ENCODE measurements at regions not wholly inside any gene's neighbourhood (a gene's known extent, or its start where the extent isn't known, plus 50 kb on each side); places are given as distances from the start of the nearest gene placed in this dataset.

DNA sequence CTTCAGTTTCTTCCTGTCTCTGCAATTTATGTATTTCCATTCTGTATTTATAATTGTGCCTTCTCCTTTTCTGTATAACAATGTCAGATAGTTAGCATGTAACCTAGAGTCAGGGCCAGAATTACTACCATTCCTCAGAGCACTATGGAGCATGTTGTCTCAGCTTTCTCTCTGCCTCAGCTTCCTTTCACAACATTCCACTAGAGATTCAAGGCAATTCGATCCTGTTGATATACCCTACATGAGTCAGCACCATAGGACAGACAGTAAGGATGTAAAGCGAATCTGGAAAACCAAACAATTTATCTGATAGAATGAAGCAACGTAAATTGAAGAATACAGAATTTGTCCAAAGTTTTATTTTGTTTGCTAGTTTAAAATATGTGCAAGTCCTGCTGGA, 728.3 kb upstream of the SEMA6A start:
- no peak for DNase-seq
- ATAC-seq, result no peak

DNA sequence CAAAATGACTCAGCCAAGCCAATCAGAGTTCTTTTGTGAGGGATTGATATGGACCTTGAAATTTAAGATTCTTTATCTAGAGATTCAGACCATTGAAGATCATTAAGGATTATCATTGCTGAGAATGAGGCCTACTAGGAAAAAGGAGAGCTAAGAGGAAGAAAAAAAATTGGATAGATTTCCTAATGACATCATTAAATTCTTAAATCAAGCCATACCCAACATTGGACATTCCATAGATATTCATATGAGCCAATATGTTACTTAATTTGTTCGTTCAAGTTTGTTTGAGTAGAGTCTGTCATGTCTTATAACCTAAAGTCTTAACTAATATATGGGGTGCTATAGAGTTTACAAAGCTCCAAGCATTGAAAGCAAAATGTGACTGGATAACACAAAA, 727.9 kb upstream of the SEMA6A start:
- no peak for DNase-seq

GRCh38 chr5:117299936-117300328, 725.3 kb upstream of the SEMA6A start:
- DNase-seq, result no peak
- no peak for ATAC-seq

More for the DNA sequence above, 727.9 kb upstream of the SEMA6A start:
- no peak for ATAC-seq

DNA sequence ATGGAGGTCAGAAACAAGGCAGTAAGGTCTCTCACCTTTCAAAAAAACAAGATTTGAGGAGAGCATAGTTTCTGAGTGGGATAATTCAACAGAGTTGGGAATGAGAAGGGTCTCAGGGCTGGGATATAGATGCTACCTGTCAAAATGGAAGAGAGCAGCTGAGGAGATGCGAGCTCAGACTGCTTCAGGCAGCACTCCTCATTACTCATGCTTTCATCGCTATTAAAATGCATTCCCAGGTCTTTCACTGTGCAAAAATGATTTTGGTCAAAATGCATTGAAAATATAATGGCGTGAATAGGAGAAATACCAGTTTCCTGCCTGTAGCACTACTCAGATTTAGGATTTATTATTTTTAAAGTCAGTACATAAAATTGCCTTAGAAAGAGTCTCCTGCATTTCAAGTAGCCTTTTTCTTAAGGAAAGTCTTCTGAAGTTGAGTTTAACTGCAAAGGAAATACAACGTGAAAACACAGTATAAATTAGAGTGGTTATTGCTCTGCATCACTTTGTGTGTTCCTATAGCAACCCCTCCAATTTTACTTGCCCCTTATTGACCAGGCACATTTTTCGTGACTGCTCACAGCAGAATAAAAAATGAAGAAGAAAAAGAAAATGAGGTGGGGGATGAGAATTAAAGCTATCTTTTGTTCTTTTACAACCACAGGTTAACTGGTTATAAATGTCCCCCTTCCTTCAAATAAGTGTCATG, 724.8 kb upstream of the SEMA6A start:
- DNase-seq (no peak), ATAC-seq (no peak)

DNA sequence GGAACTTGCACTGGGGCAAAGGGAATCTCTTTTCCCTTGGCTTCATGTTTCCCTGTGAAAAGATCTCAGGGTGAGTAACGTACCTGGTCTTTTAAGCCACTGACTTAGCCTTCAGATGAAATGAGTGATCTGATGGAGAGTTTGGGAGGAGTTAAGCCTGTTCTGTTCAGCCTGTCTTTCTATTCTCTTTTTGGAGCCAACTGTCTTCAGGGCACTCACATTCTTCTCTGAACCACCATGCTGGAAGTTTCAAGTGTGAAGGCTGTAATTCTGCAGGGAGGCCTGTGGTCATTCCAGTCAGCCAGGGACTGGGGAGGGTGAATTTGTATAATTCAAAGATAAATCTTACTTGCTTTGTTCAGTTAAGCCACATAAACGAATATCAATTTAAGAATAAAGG, 722.2 kb upstream of the SEMA6A start:
- ATAC-seq (no peak), DNase-seq (no peak)

- DNase-seq, result no peak
- ATAC-seq, result no peak
These were observed 721.3 kb upstream of the SEMA6A start for GRCh38 chr5:117295941-117296340.

DNA sequence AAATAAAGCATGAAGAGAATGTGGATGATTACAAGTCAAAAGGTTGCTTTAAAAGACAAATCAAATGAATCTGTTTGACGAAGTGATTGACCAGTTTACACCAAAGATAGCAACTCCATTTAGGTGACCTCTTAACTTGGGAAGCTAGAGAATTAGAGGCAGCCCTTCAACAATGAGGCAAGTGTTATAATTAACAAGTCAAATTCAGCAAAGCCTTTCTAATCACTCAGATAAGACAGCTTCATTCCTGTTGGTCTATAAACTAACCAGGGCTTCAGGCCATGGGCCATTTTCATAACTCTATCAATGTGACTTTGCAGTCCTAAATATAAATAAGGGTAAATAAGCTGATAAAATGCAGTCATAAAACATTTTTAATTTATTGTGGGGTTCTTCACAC, 712.2 kb upstream of the SEMA6A start:
- ATAC-seq (no peak), DNase-seq (no peak)

GRCh38 chr5:117271656-117272055, 697.0 kb upstream of the SEMA6A start:
- ATAC-seq (no peak), DNase-seq (no peak)

DNA sequence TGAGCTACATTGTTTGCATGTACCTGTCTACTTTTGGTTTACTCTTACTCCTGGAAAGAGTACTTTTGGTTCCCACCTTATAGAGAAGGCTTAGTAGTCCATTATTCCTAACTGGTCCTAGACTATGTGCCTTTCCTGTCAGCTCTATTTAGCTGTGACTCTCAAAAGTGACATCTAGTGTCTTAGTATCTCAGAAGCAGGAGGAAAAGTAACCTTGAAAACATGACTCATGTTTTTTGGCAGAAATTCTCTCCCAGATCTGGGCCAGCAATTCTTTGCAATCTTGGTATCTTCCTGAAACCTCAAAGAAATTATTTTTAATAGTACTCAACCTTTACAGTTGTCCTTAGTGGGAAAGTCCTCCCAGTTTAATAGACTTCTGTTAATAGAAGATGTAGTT, 691.7 kb upstream of the SEMA6A start:
- DNase-seq (no peak), ATAC-seq (no peak)

- ATAC-seq (no peak), DNase-seq (no peak)
These were observed 688.6 kb upstream of the SEMA6A start for GRCh38 chr5:117263231-117263630.

DNA sequence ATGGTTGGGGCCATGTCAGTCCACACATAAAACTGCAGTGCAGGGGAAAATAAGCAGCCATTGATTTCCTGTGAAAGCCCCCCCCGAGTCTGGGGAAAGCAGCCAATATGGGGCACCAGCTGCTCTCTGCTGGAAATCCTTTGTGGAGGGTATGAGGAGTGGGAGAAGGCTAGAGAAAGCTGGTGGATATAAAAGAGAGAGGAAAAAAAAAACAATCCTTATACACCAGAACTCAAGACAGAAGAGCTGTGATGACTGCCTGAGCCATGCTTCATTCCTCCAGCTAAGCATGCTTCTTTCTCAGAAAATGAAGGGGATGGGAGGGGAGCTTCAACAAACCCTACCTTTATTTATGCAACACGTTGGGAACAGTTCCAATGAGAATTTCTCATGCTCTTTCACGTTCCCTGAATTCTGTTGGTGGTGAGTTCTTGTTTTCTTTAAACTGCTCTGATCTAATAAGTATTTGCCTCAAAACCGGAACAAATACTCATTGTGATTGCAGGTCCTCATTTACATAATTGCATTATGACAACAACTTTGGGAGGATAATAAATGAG, 688.0 kb upstream of the SEMA6A start:
- DNase-seq (no peak), ATAC-seq (no peak)

GRCh38 chr5:117261948-117262571, 687.4 kb upstream of the SEMA6A start:
- ATAC-seq, result no peak
- DNase-seq, result no peak

DNA sequence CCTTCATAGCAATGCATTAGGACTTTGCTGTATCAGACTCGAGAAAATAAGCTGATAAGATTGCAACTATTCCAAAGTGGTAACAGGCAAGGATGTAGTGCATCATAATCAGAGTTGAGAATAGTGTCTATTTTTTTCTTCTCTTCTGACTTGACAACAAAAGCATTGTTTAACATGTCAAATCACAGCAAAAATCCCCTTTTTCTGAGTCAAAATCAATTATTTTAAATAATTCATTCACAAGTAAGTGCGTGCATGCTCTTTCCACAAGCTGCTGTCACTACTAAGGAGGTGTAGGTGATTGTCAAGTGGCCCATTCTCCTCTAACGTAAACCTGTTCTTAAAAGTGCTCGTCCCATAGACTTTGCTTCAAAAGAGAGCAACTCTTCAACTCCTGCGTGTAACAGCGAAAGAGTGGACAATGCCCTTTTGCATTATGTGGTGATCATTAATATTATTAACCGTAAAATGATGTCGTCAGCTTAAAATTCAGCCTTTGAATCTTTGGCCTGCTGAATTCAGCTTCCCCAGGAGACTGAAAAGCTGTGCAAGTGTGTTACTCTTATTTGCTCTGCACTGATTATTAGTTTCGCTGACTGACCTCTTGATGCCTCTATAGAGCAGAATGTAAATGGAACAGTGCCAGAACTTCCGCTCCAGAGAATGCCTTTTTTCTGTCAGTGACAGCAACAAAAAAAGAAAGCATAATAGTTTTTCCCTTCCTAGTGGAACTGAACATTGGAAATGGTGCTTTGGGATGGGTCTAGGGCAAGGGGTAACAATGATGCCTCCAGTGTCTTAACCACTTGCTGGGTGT, 680.8 kb upstream of the SEMA6A start:
- DNase-seq, result no peak
- no peak for ATAC-seq

DNA sequence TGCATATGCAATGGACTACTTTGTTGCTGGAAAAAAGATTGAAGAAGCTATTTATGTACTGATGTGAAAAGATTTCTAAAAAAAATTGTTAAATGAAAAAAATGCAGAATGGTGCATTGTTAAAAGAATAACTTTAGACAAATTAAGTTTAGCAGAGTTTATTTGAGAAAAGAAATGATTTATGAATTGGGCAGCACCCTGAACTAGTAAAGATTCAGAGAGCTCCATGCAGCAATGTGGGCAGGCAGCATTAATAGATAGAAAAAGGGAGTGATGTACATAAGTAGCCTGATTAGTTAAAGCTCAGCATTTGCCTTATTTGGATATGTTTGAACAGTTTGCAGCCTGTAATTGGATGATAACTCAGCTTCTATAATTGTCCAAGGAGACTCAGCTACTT, 677.9 kb upstream of the SEMA6A start:
- DNase-seq, result no peak
- ATAC-seq, result no peak

- no peak for DNase-seq
- no peak for ATAC-seq
These were observed 674.6 kb upstream of the SEMA6A start for GRCh38 chr5:117249086-117249815.

- ATAC-seq, result no peak
- no peak for DNase-seq
These were observed 671.8 kb upstream of the SEMA6A start for GRCh38 chr5:117246424-117246823.

GRCh38 chr5:117245130-117245529, 670.5 kb upstream of the SEMA6A start:
- DNase-seq (no peak), ATAC-seq (no peak)

- ATAC-seq, result no peak
These were observed 667.4 kb upstream of the SEMA6A start for GRCh38 chr5:117242028-117242427.

DNA sequence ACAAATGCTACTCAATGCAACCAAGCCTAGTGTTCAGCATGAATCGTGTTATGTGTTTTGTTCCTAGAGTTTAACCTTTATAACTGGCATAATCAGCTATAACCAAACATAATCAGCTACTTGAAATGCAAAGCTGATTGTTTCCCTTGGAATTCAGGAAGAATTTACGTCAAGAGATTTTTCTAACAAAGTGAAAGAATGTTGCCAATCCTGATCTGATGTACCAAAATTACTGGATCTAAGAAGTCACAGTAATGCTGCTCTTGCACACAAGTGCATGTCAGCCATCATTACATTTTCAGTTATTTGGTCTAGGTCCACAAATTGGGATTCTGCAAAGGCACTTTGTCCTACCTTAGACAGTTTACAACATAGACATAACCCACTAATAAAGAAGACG, 662.3 kb upstream of the SEMA6A start:
- ATAC-seq, result no peak

More at GRCh38 chr5:117242028-117242427, 667.4 kb upstream of the SEMA6A start:
- DNase-seq, result no peak

GRCh38 chr5:117235786-117236185, 661.2 kb upstream of the SEMA6A start:
- no peak for ATAC-seq
- no peak for DNase-seq

More for the DNA sequence above, 662.3 kb upstream of the SEMA6A start:
- DNase-seq, result no peak

DNA sequence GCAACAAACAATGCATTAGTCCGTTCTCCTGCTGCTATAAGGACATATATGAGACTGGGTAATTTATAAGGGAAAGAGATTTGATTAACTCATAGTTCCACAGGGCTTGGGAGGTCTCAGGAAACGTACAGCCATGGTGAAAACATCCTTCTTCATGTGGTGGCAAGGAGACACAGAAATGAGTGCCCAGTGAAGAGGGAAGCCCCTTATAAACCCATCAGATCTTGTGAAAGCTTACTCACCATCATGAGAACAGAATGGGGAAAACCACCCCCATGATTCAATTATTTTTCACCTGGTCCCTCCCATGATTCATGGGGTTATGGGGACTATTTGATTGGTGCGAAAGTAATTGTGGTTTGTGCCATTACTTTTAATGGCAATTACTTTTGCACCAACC, 655.8 kb upstream of the SEMA6A start:
- DNase-seq (no peak), ATAC-seq (no peak)

DNA sequence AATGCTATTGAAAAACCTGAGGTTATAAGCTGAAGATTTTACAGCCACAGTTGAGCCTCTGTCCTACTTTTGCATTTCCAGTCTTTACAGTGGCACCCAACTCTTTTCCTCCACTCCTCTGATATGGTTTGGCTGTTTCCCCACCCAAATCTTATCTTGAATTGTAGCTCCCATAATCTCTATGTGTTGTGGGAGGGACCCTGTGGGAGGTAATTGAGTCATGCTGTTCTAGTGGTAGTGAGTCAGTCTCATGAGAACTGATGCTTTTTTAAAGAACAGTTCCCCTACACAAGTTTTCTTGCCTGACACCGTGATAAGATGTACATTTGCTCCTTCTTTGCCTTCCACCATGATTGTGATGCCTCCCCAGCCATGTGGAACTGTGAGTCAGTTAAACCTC, 646.1 kb upstream of the SEMA6A start:
- no peak for DNase-seq
- no peak for ATAC-seq

Measured in stimulated activated naive CD8-positive, alpha-beta T cell treated with anti-CD3 and anti-CD28 coated beads, Interleukin-15, Interleukin-2, amounts not matched to agents 100 U/mL and 50 U/mL, for 24 hours (primary cell).